ENCODE measurements at regions not wholly inside any gene's neighbourhood (a gene's known extent, or its start where the extent isn't known, plus 50 kb on each side); places are given as distances from the start of the nearest gene placed in this dataset.

- POLR2A ChIA-PET (ENCODE audit: low non-redundant PET) = no interaction called here
- Histone ChIP-seq H3K4me1 (ENCODE audit: insufficient read depth, low read length, poor library complexity, severe bottlenecking) (no peaks in the 10 kb centered on the region), H3K4me3 (ENCODE audit: low read depth, low read length, poor library complexity, severe bottlenecking) (no peak overlapping the region), H3K9me3 (ENCODE audit: low read depth, low read length, poor library complexity, severe bottlenecking) (no peaks in the 10 kb centered on the region), H3K36me3 (ENCODE audit: insufficient read depth, low read length, poor library complexity, severe bottlenecking) (no peaks in the 10 kb centered on the region), H3K27me3 (replicated peaks; ENCODE audit: insufficient read depth, low read depth, low read length, poor library complexity) (no peaks in the 10 kb centered on the region), H3K27ac (ENCODE audit: low read depth, low read length, poor library complexity, severe bottlenecking) (no peak overlapping the region)
- BruUV-seq (replicated peaks) = no TSS peak
- TF ChIP-seq CTCF (conservative IDR thresholded peaks at IDR 0.05; ENCODE audit: low read depth, low read length) (no peak), EZH2 (IDR thresholded peaks at IDR 0.05; ENCODE audit: borderline replicate concordance, low read depth, low read length, poor library complexity, severe bottlenecking) (no peak)
- intact Hi-C loops (cut with micrococcal nuclease; ENCODE audit: unreplicated experiment) = no loop called here
- CTCF ChIA-PET = no interaction called here
- DNase-seq (ENCODE audit: low spot score) = no peak
Observed at GRCh38 chr6:54609981-54610380, 236.6 kb upstream of the FAM83B start.

- no peak for DNase-seq (ENCODE audit: low spot score)
- no peaks in the 10 kb centered on the region for H3K9me3 ChIP-seq (ENCODE audit: low read depth, low read length, poor library complexity, severe bottlenecking)
- H3K4me1 ChIP-seq (ENCODE audit: insufficient read depth, low read length, poor library complexity, severe bottlenecking) = no peaks in the 10 kb centered on the region
- ChIA-PET POLR2A (ENCODE audit: low non-redundant PET) (no interaction called here), CTCF (no interaction called here)
- H3K27me3 ChIP-seq (replicated peaks; ENCODE audit: insufficient read depth, low read depth, low read length, poor library complexity) = no peaks in the 10 kb centered on the region
- no TSS peak for BruUV-seq (replicated peaks)
- H3K27ac ChIP-seq (ENCODE audit: low read depth, low read length, poor library complexity, severe bottlenecking) = no peak overlapping the region
- intact Hi-C loops (cut with micrococcal nuclease; ENCODE audit: unreplicated experiment) = no loop called here
- TF ChIP-seq CTCF (conservative IDR thresholded peaks at IDR 0.05; ENCODE audit: low read depth, low read length) = no peak
- TF ChIP-seq EZH2 (IDR thresholded peaks at IDR 0.05; ENCODE audit: borderline replicate concordance, low read depth, low read length, poor library complexity, severe bottlenecking) = no peak
- H3K4me3 ChIP-seq (ENCODE audit: low read depth, low read length, poor library complexity, severe bottlenecking) = no peak overlapping the region
- H3K36me3 ChIP-seq (ENCODE audit: insufficient read depth, low read length, poor library complexity, severe bottlenecking) = no peaks in the 10 kb centered on the region
Observed at GRCh38 chr6:54613596-54613995, 233.0 kb upstream of the FAM83B start.

- intact Hi-C loops (cut with micrococcal nuclease; ENCODE audit: unreplicated experiment) = no loop called here
- H3K9me3 ChIP-seq (ENCODE audit: low read depth, low read length, poor library complexity, severe bottlenecking) = no peaks in the 10 kb centered on the region
- TF ChIP-seq EZH2 (IDR thresholded peaks at IDR 0.05; ENCODE audit: borderline replicate concordance, low read depth, low read length, poor library complexity, severe bottlenecking) (no peak), CTCF (conservative IDR thresholded peaks at IDR 0.05; ENCODE audit: low read depth, low read length) (no peak)
- CTCF ChIA-PET = no interaction called here
- no peak for DNase-seq (ENCODE audit: low spot score)
- no peak overlapping the region for H3K27ac ChIP-seq (ENCODE audit: low read depth, low read length, poor library complexity, severe bottlenecking)
- no TSS peak for BruUV-seq (replicated peaks)
- no peaks in the 10 kb centered on the region for H3K27me3 ChIP-seq (replicated peaks; ENCODE audit: insufficient read depth, low read depth, low read length, poor library complexity)
- POLR2A ChIA-PET (ENCODE audit: low non-redundant PET) = no interaction called here
- no peaks in the 10 kb centered on the region for H3K4me1 ChIP-seq (ENCODE audit: insufficient read depth, low read length, poor library complexity, severe bottlenecking)
- H3K36me3 ChIP-seq (ENCODE audit: insufficient read depth, low read length, poor library complexity, severe bottlenecking) = no peaks in the 10 kb centered on the region
- no peak overlapping the region for H3K4me3 ChIP-seq (ENCODE audit: low read depth, low read length, poor library complexity, severe bottlenecking)
Observed at GRCh38 chr6:54614499-54615195, 231.9 kb upstream of the FAM83B start.
